Kidney epithelial cell (primary cell): ENCODE measurements at regions not wholly inside any gene's neighbourhood (a gene's known extent, or its start where the extent isn't known, plus 50 kb on each side); places are given as distances from the start of the nearest gene placed in this dataset.

Source experiments
- DNase-seq: peaks from one replicate; pipeline ENCODE4 v3.0.0-alpha.2; 2010; ENCODE audit warnings: low read depth
- H3K27me3 ChIP-seq: 2 replicates; pipeline ENCODE4 v1.6.0; 2011; ENCODE audit warnings: low read length; ENCODE audit not compliant: control insufficient read depth, insufficient read depth
- H3K36me3 ChIP-seq: 2 replicates; pipeline ENCODE4 v1.5.1; 2011; ENCODE audit warnings: low read length; ENCODE audit not compliant: control insufficient read depth, insufficient read depth
- H3K4me3 ChIP-seq: 2 replicates; pipeline ENCODE4 v1.5.1; 2011; ENCODE audit warnings: low read depth, mild to moderate bottlenecking, control low read depth, low read length
- TF ChIP-seq, protein P1 (sequence below): IDR thresholded peaks from 2 replicates; pipeline ENCODE4 v1.5.1; 2011; ENCODE audit warnings: mild to moderate bottlenecking, moderate library complexity, low read length, control low read depth, inconsistent platforms; ENCODE audit not compliant: insufficient read depth, poor library complexity, severe bottlenecking

DNA sequence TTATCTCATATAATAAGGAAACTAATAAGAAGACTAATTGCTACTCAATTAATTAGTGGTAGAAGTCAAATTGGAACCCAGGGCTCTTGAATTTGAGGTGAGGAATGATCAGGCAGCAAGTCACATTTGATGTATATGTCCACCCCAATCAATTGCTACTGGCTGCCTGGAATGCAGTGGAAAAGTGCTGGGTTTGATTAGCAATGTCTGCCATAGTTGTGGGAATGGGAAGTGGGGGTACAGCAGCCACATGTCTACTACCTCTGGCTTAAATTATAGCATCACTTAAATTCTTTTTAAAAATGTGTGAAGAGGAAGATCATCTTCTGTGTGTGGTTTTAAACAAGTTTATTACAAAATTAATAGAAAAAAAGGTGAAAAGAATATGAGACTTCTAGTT, 50.8 kb upstream of the NAV2 start:
- no peak for DNase-seq
- H3K27me3 ChIP-seq = no peaks in the 10 kb centered on the region
- no peak overlapping the region for H3K4me3 ChIP-seq
- TF ChIP-seq, protein P1, sequence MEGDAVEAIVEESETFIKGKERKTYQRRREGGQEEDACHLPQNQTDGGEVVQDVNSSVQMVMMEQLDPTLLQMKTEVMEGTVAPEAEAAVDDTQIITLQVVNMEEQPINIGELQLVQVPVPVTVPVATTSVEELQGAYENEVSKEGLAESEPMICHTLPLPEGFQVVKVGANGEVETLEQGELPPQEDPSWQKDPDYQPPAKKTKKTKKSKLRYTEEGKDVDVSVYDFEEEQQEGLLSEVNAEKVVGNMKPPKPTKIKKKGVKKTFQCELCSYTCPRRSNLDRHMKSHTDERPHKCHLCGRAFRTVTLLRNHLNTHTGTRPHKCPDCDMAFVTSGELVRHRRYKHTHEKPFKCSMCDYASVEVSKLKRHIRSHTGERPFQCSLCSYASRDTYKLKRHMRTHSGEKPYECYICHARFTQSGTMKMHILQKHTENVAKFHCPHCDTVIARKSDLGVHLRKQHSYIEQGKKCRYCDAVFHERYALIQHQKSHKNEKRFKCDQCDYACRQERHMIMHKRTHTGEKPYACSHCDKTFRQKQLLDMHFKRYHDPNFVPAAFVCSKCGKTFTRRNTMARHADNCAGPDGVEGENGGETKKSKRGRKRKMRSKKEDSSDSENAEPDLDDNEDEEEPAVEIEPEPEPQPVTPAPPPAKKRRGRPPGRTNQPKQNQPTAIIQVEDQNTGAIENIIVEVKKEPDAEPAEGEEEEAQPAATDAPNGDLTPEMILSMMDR = no peak
- H3K36me3 ChIP-seq = no peaks in the 10 kb centered on the region

- TF ChIP-seq, protein P1 = no peak
- peak; percentile 85 for DNase-seq
- no peaks in the 10 kb centered on the region for H3K36me3 ChIP-seq
Observed at GRCh38 chr11:19660076-19660475, 52.6 kb upstream of the NAV2 start.

DNA sequence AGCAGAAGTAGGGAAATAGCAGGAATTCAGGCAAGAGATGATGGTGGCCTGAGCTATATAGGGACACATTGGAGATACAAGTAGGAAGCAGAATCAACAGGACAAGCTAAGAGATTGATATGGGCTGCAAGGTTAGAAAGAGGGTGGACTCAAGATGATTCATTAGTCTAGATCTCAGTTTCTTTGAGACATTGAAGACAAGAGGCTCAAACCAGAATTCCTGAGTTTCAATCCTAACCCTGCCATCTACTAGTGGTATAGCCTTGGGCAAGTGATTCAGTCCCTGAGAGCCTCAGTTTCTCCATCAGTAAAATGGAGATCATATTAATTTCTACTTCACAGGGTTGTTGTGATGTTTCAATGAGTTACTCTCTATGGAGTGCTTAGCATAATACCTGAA, 53.1 kb upstream of the NAV2 start:
- Histone ChIP-seq H3K4me3 (no peak overlapping the region), H3K27me3 (no peaks in the 10 kb centered on the region), H3K36me3 (no peaks in the 10 kb centered on the region)
- TF ChIP-seq, protein P1 = no peak
- no peak for DNase-seq

More at GRCh38 chr11:19660076-19660475, 52.6 kb upstream of the NAV2 start:
- Histone ChIP-seq H3K27me3 (no peaks in the 10 kb centered on the region), H3K4me3 (no peak overlapping the region)

DNA sequence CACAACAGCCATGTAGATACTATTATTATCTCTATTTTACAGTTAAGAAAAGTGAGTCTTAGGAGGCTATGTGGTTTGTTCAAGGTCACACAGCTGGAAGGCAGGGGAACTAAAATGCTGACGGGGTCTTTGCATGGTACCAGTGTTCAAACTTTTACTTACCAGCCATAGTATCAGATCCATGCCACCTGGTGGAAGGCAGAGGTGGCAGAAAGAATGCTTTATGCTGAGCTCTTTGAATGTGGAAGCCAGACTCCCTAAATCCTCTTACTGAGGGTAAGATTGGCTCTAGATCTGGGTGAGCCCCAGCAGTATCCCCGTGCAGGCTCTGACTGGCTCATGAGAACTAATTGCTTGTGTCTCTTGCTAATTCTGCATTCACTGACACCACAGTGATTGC, 54.3 kb upstream of the NAV2 start:
- no peaks in the 10 kb centered on the region for H3K27me3 ChIP-seq
- H3K4me3 ChIP-seq = no peak overlapping the region
- TF ChIP-seq, protein P1 = no peak
- DNase-seq = no peak
- H3K36me3 ChIP-seq = no peaks in the 10 kb centered on the region

DNA sequence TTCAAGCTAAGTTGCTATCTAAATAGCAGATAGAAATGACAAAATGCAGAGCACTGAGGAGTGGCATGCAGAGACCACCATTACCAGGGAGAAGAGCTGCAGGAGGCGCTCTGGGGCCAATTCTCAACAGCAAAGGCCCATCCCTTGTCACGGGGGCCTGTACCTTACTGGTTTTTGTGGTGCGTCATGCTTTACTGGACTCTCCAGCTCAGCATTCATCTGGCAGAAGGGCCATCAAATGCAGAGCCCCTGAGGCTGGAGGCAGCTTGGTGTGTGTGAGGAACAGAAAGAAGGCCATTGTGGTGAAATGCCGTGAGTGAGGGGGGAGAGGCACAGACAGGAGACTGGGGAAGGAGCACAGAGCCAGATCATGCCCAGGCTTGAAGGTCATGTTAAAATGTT, 56.5 kb upstream of the NAV2 start:
- H3K4me3 ChIP-seq = no peak overlapping the region
- H3K27me3 ChIP-seq = peaks cover 8% of the 10 kb centered on the region
- no peak for DNase-seq
- no peaks in the 10 kb centered on the region for H3K36me3 ChIP-seq
- TF ChIP-seq, protein P1 = no peak

GRCh38 chr11:19652623-19653375, 59.8 kb upstream of the NAV2 start:
- H3K27me3 ChIP-seq = peaks cover 8% of the 10 kb centered on the region
- DNase-seq = no peak
- TF ChIP-seq, protein P1 = no peak
- H3K36me3 ChIP-seq = no peaks in the 10 kb centered on the region
- no peak overlapping the region for H3K4me3 ChIP-seq
